ENCODE measurements at regions not wholly inside any gene's neighbourhood (a gene's known extent, or its start where the extent isn't known, plus 50 kb on each side); places are given as distances from the start of the nearest gene placed in this dataset.

- TF ChIP-seq CTCF (IDR thresholded peaks at IDR 0.05; ENCODE audit: low read depth, low read length) = no peak
- DNase-seq (ENCODE audit: extremely low read depth, low read depth) = no peak
These were observed 277.6 kb downstream of the BCOR start for GRCh38 chrX:39819921-39820849.

- no peak for DNase-seq (ENCODE audit: extremely low read depth, low read depth)
These were observed 276.6 kb downstream of the BCOR start for GRCh38 chrX:39820938-39821708.

GRCh38 chrX:39821709-39822095 is 276.1 kb downstream of the BCOR start:
- no peak for TF ChIP-seq CTCF (IDR thresholded peaks at IDR 0.05; ENCODE audit: low read depth, low read length)
- no peak for DNase-seq (ENCODE audit: extremely low read depth, low read depth)

More at GRCh38 chrX:39820938-39821708, 276.6 kb downstream of the BCOR start:
- no peak for TF ChIP-seq CTCF (IDR thresholded peaks at IDR 0.05; ENCODE audit: low read depth, low read length)

GRCh38 chrX:39822133-39822748 is 275.5 kb downstream of the BCOR start:
- no peak for TF ChIP-seq CTCF (IDR thresholded peaks at IDR 0.05; ENCODE audit: low read depth, low read length)
- no peak for DNase-seq (ENCODE audit: extremely low read depth, low read depth)

- no peak for TF ChIP-seq CTCF (IDR thresholded peaks at IDR 0.05; ENCODE audit: low read depth, low read length)
- no peak for DNase-seq (ENCODE audit: extremely low read depth, low read depth)
These were observed 274.3 kb downstream of the BCOR start for GRCh38 chrX:39823424-39823823.

- TF ChIP-seq CTCF (IDR thresholded peaks at IDR 0.05; ENCODE audit: low read depth, low read length) = no peak
- DNase-seq (ENCODE audit: extremely low read depth, low read depth) = no peak
These were observed 273.9 kb downstream of the BCOR start for GRCh38 chrX:39823854-39824253.

Data from AG09319 (cell line).